Spleen (tissue), 11 donors: ENCODE measurements at regions not wholly inside any gene's neighbourhood (a gene's known extent, or its start where the extent isn't known, plus 50 kb on each side); places are given as distances from the start of the nearest gene placed in this dataset.

Experiments
- DNase-seq: peaks from one replicate; pipeline ENCODE4 v3.0.0-alpha.2; 2020
- H3K27ac ChIP-seq, 8 donors: fragments of 200-600 bp; sonication (generic) in 7 of 8; 1 replicate in 4 of 8; 2 replicates in 4 of 8; pipeline versions ENCODE4 v1.5.0 to v1.8.0; 2016 to 2021; ENCODE audit warnings: inconsistent platforms in 4 of 8, mild to moderate bottlenecking in 4 of 8, moderate library complexity in 1 of 8
- H3K27me3 ChIP-seq, 7 donors: fragments of 200-600 bp; sonication (generic) in 6 of 7; replicated peaks in 1 of 7; 1 replicate in 4 of 7; 2 replicates in 3 of 7; pipeline versions ENCODE4 v1.5.0 to v1.8.0; 2016 to 2021; ENCODE audit warnings: inconsistent platforms in 3 of 7, mild to moderate bottlenecking in 1 of 7
- H3K36me3 ChIP-seq, 6 donors: fragments of 200-600 bp; sonication (generic) in 5 of 6; 1 replicate in 4 of 6; 2 replicates in 2 of 6; pipeline versions ENCODE4 v1.5.0 to v1.8.0; 2016 to 2021; ENCODE audit warnings: inconsistent platforms in 2 of 6
- H3K4me1 ChIP-seq, 6 donors: fragments of 200-600 bp; sonication (generic) in 5 of 6; 1 replicate in 3 of 6; 2 replicates in 3 of 6; pipeline versions ENCODE4 v1.5.0 to v1.8.0; 2016 to 2021; ENCODE audit warnings: inconsistent platforms in 3 of 6
- H3K4me3 ChIP-seq, 8 donors: fragments of 200-600 bp; sonication (generic) in 7 of 8; 1 replicate in 4 of 8; 2 replicates in 4 of 8; pipeline versions ENCODE4 v1.5.0 to v1.8.0; 2016 to 2021; ENCODE audit warnings: inconsistent platforms in 4 of 8, mild to moderate bottlenecking in 4 of 8, moderate library complexity in 2 of 8
- H3K9me3 ChIP-seq, 8 donors: fragments of 200-600 bp; sonication (generic) in 7 of 8; 1 replicate in 4 of 8; 2 replicates in 4 of 8; pipeline versions ENCODE4 v1.5.0 to v1.8.0; 2016 to 2021; ENCODE audit warnings: inconsistent platforms in 4 of 8
- CTCF ChIP-seq, 11 experiments: fragments of 200-600 bp in 7 of 11; fragments of 450-650 bp in 4 of 11; sonication (generic) in 4 of 11; IDR thresholded peaks in 8 of 11; conservative IDR thresholded peaks in 3 of 11; 1 replicate in 7 of 11; 2 replicates in 4 of 11; pipeline versions ENCODE4 v1.4.0 to v1.8.0; 2016 to 2021; ENCODE audit warnings: antibody characterized with exemption in 11 of 11, inconsistent platforms in 4 of 11, mild to moderate bottlenecking in 1 of 11
- POLR2A ChIP-seq, 3 donors: fragments of 450-650 bp; IDR thresholded peaks; one replicate each; pipeline ENCODE4 v1.5.1; 2017; ENCODE audit warnings: antibody characterized with exemption in 3 of 3, mild to moderate bottlenecking in 1 of 3
- POLR2AphosphoS5 ChIP-seq, 3 donors: sonication (generic); formaldehyde crosslinking; IDR thresholded peaks; one replicate each; pipeline ENCODE4 v1.5.1; 2017; ENCODE audit warnings: antibody characterized with exemption in 3 of 3
- WGBS, 5 donors: extraction: QIAGEN DNeasy Blood & Tissue Kit in 3 of 5; methylation state at CpG; one replicate each; pipeline versions ENCODE4 v1.1.5 to v1.1.7; 2013 to 2018; 5-methylcytosine and 5-hydroxymethylcytosine counted together
- intact Hi-C: fragments of 100-400 bp; cut with DNase I; formaldehyde crosslinking; loops from one replicate; pipeline ENCODE4 v1.15.0; 2023; ENCODE audit warnings: low total_unique reads
- donor health status: healthy with polysubstance abuse.
- donor health status: DM: no; HTN: no; CAD: no; lungs with moderate emphysema.
- donor health status: DM: no; HTN: no; CAD: no.
- donor health status: Bipolar disorder and iron deficiency.
- donor health status: healthy.
- donor health status: DM: no; HTN: no; CAD: no.
- donor health status: DM: yes; HTN: yes; CAD: no.

DNA sequence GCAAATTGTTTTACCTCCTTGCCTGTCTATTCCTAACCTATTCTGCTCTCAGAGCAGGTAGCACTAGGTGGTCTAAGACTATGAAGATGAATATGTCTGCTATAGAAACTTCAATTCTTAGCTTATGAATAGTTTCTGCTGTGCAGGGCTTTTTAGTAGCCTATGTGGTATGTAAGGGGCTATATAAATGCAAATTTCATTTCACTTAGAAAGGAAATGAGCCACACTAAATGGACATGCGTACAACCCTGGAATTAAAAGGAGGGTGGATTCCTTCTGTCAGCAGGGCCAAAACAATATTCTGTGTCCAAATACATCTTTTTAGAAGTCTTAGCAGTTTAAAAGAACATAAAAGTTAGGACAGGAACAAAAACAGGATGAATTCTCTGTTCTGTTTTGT, 163.9 kb upstream of the GEMIN8 start:
- DNase-seq: no peak
- TF ChIP-seq CTCF (IDR thresholded peaks at IDR 0.05 in 8 of 11, conservative IDR thresholded peaks at IDR 0.05 in 3 of 11) (no peak), POLR2AphosphoS5 (IDR thresholded peaks at IDR 0.05) (no peak), POLR2A (IDR thresholded peaks at IDR 0.05) (no peak)
- Histone ChIP-seq H3K36me3 (no peaks in the 10 kb centered on the region), H3K4me3 (no peak overlapping the region), H3K27ac (no peak overlapping the region), H3K9me3 (peaks cover 0 to 24% (median under 1%) of the 10 kb centered on the region in 8 donors), H3K4me1 (no peaks in the 10 kb centered on the region), H3K27me3 (no peaks in the 10 kb centered on the region)
- 81 to 100% (median 89%) methylated on average over 1 of the region's 1 CpG for WGBS, 5 donors
- intact Hi-C loops: no loop called here

DNA sequence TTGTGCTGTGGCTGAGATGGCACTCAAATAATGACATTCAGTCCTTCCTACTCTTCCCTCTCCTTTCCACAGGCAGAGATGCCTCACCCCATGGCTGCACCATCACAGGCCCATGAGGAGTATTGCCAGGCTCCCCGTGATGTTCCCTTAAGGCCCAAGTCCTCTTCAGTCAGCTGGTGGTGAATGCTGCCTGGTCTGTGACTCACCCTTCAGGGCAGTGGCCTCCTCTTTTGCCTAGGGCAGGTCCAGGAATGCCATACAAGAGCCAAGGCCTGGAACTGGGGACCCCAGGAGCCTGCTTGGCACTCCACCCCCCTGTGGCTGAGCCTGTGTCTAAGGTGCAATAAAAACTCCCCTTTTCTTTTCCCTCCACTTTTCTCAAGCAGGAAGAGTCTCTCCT, 144.2 kb upstream of the GEMIN8 start:
- Histone ChIP-seq H3K4me1 (no peaks in the 10 kb centered on the region), H3K36me3 (no peaks in the 10 kb centered on the region), H3K27me3 (peaks cover 0 to 9% (median 0%) of the 10 kb centered on the region in 7 donors), H3K9me3 (peaks cover 0 to 8% (median 0%) of the 10 kb centered on the region in 8 donors), H3K27ac (no peak overlapping the region), H3K4me3 (no peak overlapping the region)
- DNase-seq: no peak
- TF ChIP-seq CTCF (IDR thresholded peaks at IDR 0.05 in 8 of 11, conservative IDR thresholded peaks at IDR 0.05 in 3 of 11) (no peak), POLR2AphosphoS5 (IDR thresholded peaks at IDR 0.05) (no peak), POLR2A (IDR thresholded peaks at IDR 0.05) (no peak)
- intact Hi-C loops: no loop called here
- WGBS, 5 donors: 50 to 100% (median 89%) methylated on average over 1 of the region's 1 CpG

GRCh38 chrX:14164828-14165227, 135.1 kb upstream of the GEMIN8 start:
- Histone ChIP-seq H3K9me3 (peaks cover 0 to 23% (median 2%) of the 10 kb centered on the region in 8 donors), H3K4me3 (no peak overlapping the region), H3K27me3 (no peaks in the 10 kb centered on the region), H3K36me3 (no peaks in the 10 kb centered on the region), H3K4me1 (no peaks in the 10 kb centered on the region), H3K27ac (no peak overlapping the region)
- intact Hi-C loops: no loop called here
- DNase-seq: no peak
- TF ChIP-seq POLR2A (IDR thresholded peaks at IDR 0.05) (no peak), CTCF (IDR thresholded peaks at IDR 0.05 in 8 of 11, conservative IDR thresholded peaks at IDR 0.05 in 3 of 11) (no peak), POLR2AphosphoS5 (IDR thresholded peaks at IDR 0.05) (no peak)
- WGBS, 5 donors: 77 to 92% (median 91%) methylated on average over 1 of the region's 1 CpG

GRCh38 chrX:14125462-14125861, 95.8 kb upstream of the GEMIN8 start:
- Histone ChIP-seq H3K9me3 (no peaks in the 10 kb centered on the region), H3K36me3 (no peaks in the 10 kb centered on the region), H3K4me1 (no peaks in the 10 kb centered on the region), H3K27ac (no peak overlapping the region), H3K4me3 (no peak overlapping the region), H3K27me3 (peaks cover 0 to 4% (median 0%) of the 10 kb centered on the region in 7 donors)
- no peak for DNase-seq
- no peak for TF ChIP-seq POLR2A (IDR thresholded peaks at IDR 0.05)
- no peak for TF ChIP-seq POLR2AphosphoS5 (IDR thresholded peaks at IDR 0.05)
- TF ChIP-seq CTCF (IDR thresholded peaks at IDR 0.05 in 8 of 11, conservative IDR thresholded peaks at IDR 0.05 in 3 of 11): no peak
- WGBS, 5 donors: 52 to 71% (median 63%) methylated on average over 4 of the region's 4 CpGs
- intact Hi-C loops: no loop called here
